Renal cortex interstitium (tissue), 11 donors: ENCODE measurements at regions not wholly inside any gene's neighbourhood (a gene's known extent, or its start where the extent isn't known, plus 50 kb on each side); places are given as distances from the start of the nearest gene placed in this dataset.
"Not testable (repeated sequence)": the region's sequence is repeated elsewhere in the genome, so short reads cannot be mapped to it uniquely, and the experiment has no call there.

ENCODE experiments used
- DNase-seq, 11 donors: peaks; one replicate each; pipeline ENCODE4 v3.0.0-alpha.2; 2013; ENCODE audit warnings: low read depth in 9 of 11, low spot score in 4 of 11; ENCODE audit errors: extremely low read depth in 1 of 11

- no peak for DNase-seq
Observed at GRCh38 chr20:7137395-7138151, 370.1 kb downstream of the BMP2 start.

- no peak for DNase-seq
Observed at GRCh38 chr20:7144464-7144863, 377.0 kb downstream of the BMP2 start.

GRCh38 chr20:7146552-7147219, 379.2 kb downstream of the BMP2 start:
- DNase-seq = no peak

GRCh38 chr20:7147220-7147601, 379.7 kb downstream of the BMP2 start:
- peak in 1 of 11 donors; percentile 27 for DNase-seq

- no peak for DNase-seq
Observed at GRCh38 chr20:7151676-7152470, 384.4 kb downstream of the BMP2 start.

GRCh38 chr20:7155282-7155681, 387.8 kb downstream of the BMP2 start:
- DNase-seq = no peak

GRCh38 chr20:7155794-7156193, 388.3 kb downstream of the BMP2 start:
- DNase-seq = no peak

GRCh38 chr20:7159903-7160302, 392.4 kb downstream of the BMP2 start:
- no peak for DNase-seq

- DNase-seq = peak in 3 of 11 donors; percentile 3 to 18 (median 12)
Observed at GRCh38 chr20:7161690-7162089, 394.2 kb downstream of the BMP2 start.

GRCh38 chr20:7171911-7172310, 404.4 kb downstream of the BMP2 start:
- DNase-seq = no peak

- DNase-seq = no peak
Observed at GRCh38 chr20:7174554-7174953, 407.1 kb downstream of the BMP2 start.

- DNase-seq = not testable (repeated sequence)
Observed at GRCh38 chr20:7175827-7176226, 408.3 kb downstream of the BMP2 start.

GRCh38 chr20:7178004-7178403, 410.5 kb downstream of the BMP2 start:
- DNase-seq = no peak

GRCh38 chr20:7180256-7181045, 413.0 kb downstream of the BMP2 start:
- DNase-seq = no peak

- DNase-seq = no peak
Observed at GRCh38 chr20:7189231-7189630, 421.7 kb downstream of the BMP2 start.

- DNase-seq = no peak
Observed at GRCh38 chr20:7193681-7194080, 426.2 kb downstream of the BMP2 start.

- no peak for DNase-seq
Observed at GRCh38 chr20:7195704-7196103, 428.2 kb downstream of the BMP2 start.

- no peak for DNase-seq
Observed at GRCh38 chr20:7196481-7196880, 429.0 kb downstream of the BMP2 start.

- peak in 2 of 11 donors; percentile 1 for DNase-seq
Observed at GRCh38 chr20:7199861-7200260, 432.4 kb downstream of the BMP2 start.
